Gastroesophageal sphincter (tissue), 3 donors: ENCODE measurements at regions not wholly inside any gene's neighbourhood (a gene's known extent, or its start where the extent isn't known, plus 50 kb on each side); places are given as distances from the start of the nearest gene placed in this dataset.

Experiments used
- EP300 ChIP-seq: sonication (generic); formaldehyde crosslinking; IDR thresholded peaks from one replicate; pipeline ENCODE4 v1.6.1; 2017; ENCODE audit warnings: antibody characterized with exemption, mild to moderate bottlenecking
- POLR2AphosphoS5 ChIP-seq: sonication (generic); formaldehyde crosslinking; IDR thresholded peaks from one replicate; pipeline ENCODE4 v1.6.1; 2017; ENCODE audit warnings: antibody characterized with exemption
- TF ChIP-seq, protein P1 (sequence below), 4 experiments: fragments of 200-600 bp in 2 of 4; fragments of 450-650 bp in 2 of 4; sonication (generic) in 1 of 4; IDR thresholded peaks; one replicate each; pipeline ENCODE4 v1.5.1; 2017 to 2019; ENCODE audit warnings: antibody characterized with exemption in 4 of 4, mild to moderate bottlenecking in 2 of 4, moderate library complexity in 2 of 4

DNA sequence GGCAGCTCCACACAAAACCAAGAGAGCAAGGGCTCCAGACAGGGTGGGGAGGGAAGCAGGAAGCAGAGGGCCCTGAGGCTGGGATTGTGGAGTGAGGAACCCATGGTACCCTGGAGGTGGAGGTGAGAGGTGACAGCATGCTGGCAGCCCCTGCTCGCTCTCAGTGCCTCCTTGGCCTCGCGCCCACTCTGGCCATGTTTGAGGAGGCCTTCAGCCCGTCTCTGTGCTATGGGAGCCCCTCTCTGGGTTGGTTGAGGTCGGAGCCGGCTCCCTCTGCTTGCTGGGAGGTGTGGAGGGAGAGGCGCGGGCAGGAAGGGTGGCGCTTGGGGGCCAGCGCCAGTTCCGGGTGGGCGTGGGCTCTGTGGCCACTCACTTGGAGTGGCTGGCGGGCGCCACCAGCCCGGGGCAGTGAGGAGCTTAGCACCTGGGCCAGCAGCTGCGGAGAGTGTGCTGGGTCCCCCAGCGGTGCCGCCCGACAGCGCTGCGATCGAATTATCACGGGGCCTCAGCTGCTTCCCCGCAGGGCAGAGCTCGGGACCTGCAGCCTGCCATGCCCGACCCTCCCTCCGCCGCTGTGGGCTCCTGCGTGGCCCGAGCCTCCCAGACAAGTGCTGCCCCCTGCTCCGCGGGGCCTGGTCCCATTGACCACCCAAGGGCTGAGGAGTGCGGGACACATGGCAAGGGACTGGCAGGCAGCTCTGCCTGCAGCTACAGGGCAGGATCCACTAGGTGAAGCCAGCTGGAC, 196.0 kb downstream of the DACT1 start:
- TF ChIP-seq EP300 (no peak), POLR2AphosphoS5 (no peak)
- TF ChIP-seq, protein P1, sequence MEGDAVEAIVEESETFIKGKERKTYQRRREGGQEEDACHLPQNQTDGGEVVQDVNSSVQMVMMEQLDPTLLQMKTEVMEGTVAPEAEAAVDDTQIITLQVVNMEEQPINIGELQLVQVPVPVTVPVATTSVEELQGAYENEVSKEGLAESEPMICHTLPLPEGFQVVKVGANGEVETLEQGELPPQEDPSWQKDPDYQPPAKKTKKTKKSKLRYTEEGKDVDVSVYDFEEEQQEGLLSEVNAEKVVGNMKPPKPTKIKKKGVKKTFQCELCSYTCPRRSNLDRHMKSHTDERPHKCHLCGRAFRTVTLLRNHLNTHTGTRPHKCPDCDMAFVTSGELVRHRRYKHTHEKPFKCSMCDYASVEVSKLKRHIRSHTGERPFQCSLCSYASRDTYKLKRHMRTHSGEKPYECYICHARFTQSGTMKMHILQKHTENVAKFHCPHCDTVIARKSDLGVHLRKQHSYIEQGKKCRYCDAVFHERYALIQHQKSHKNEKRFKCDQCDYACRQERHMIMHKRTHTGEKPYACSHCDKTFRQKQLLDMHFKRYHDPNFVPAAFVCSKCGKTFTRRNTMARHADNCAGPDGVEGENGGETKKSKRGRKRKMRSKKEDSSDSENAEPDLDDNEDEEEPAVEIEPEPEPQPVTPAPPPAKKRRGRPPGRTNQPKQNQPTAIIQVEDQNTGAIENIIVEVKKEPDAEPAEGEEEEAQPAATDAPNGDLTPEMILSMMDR (IDR thresholded peaks at IDR 0.05): no peak
